ENCODE measurements at regions not wholly inside any gene's neighbourhood (a gene's known extent, or its start where the extent isn't known, plus 50 kb on each side); places are given as distances from the start of the nearest gene placed in this dataset.

GRCh38 chr14:63134801-63135200 lies 69.4 kb upstream of the RHOJ start:
- under 1% methylated on average over 2 of the region's 2 CpGs for WGBS (ENCODE audit: low lambda C conversion rate)
- Histone ChIP-seq H3K27ac (ENCODE audit: extremely low read length, insufficient read depth, low read length) (no peak overlapping the region), H3K9me3 (ENCODE audit: low read length) (no peaks in the 10 kb centered on the region), H3K36me3 (replicated peaks in 1 of 2; ENCODE audit: control insufficient read depth in 1 of 2, insufficient read depth in 2 of 2, low read length in 2 of 2) (no peaks in the 10 kb centered on the region), H3K27me3 (ENCODE audit: control insufficient read depth in 1 of 2, insufficient read depth in 2 of 2, low read length in 2 of 2) (no peaks in the 10 kb centered on the region), H3K4me1 (ENCODE audit: insufficient read depth, low read length) (no peaks in the 10 kb centered on the region), H3K4me3 (replicated peaks in 1 of 3; ENCODE audit: insufficient read depth in 1 of 3, low read depth in 2 of 3, low read length in 3 of 3) (no peak overlapping the region), H3K79me2 (ENCODE audit: insufficient read depth, low read length) (no peaks in the 10 kb centered on the region), H3K4me2 (ENCODE audit: low read depth, low read length) (no peak overlapping the region), H3K9ac (ENCODE audit: insufficient read depth, low read depth, low read length) (no peak overlapping the region), H4K20me1 (ENCODE audit: insufficient read depth, low read length) (no peaks in the 10 kb centered on the region), H2AFZ (ENCODE audit: low read length) (no peak overlapping the region)
- ATAC-seq: peak; percentile 44; the same call in 2 of the 3 replicates
- DNase-seq (ENCODE audit: low spot score): no peak
- ChIA-PET CTCF (ENCODE audit: low intra/inter-chr PET ratio, low total read pairs) (no interaction called here), POLR2A (no interaction called here)
- peak; percentile 37; the same call in 1 of the 2 replicates for TF ChIP-seq STAG1 (CRISPR knock-in tag; IDR thresholded peaks at IDR 0.05)
- no peak for TF ChIP-seq ETV6 (CRISPR knock-in tag; conservative IDR thresholded peaks at IDR 0.05)
- no peak for TF ChIP-seq GABPB1 (CRISPR knock-in tag; IDR thresholded peaks at IDR 0.05)
- 0 out of 2 replicates have a peak, but pooled peaks have one; percentile 20 for TF ChIP-seq CTCF (CRISPR knock-in tag; IDR thresholded peaks at IDR 0.05)
- 0 out of 2 replicates have a peak, but pooled peaks have one; percentile 7 for TF ChIP-seq SMC3 (IDR thresholded peaks at IDR 0.05; ENCODE audit: low read length)
- TF ChIP-seq ZNF44 (CRISPR knock-in tag; IDR thresholded peaks at IDR 0.05): no peak
- no peak for TF ChIP-seq PHF5A (CRISPR knock-in tag; IDR thresholded peaks at IDR 0.05; ENCODE audit: low read depth, unreplicated experiment)
- in situ Hi-C loops (cut with HindIII; ENCODE audit: extremely low pct_ligation_motif_present, low pct_unique_long_range_greater_than_20kb): no loop called here
- intact Hi-C loops (cut with micrococcal nuclease; ENCODE audit: unreplicated experiment): loop anchor here (5.0 kb wide), 1 partner anchor 958 kb away; no protein-coding TSS in a partner anchor
- BruUV-seq (replicated peaks): no TSS peak
- FAIRE-seq: no peak

GRCh38 chr14:63130531-63130930 lies 73.7 kb upstream of the RHOJ start:
- H3K27ac ChIP-seq (ENCODE audit: extremely low read length, insufficient read depth, low read length): no peak overlapping the region
- no peaks in the 10 kb centered on the region for H3K36me3 ChIP-seq (replicated peaks in 1 of 2; ENCODE audit: control insufficient read depth in 1 of 2, insufficient read depth in 2 of 2, low read length in 2 of 2)
- H3K4me1 ChIP-seq (ENCODE audit: insufficient read depth, low read length): no peaks in the 10 kb centered on the region
- H2AFZ ChIP-seq (ENCODE audit: low read length): no peak overlapping the region
- CTCF ChIA-PET (ENCODE audit: low intra/inter-chr PET ratio, low total read pairs): no interaction called here
- no peaks in the 10 kb centered on the region for H3K79me2 ChIP-seq (ENCODE audit: insufficient read depth, low read length)
- no peaks in the 10 kb centered on the region for H3K9me3 ChIP-seq (ENCODE audit: low read length)
- H4K20me1 ChIP-seq (ENCODE audit: insufficient read depth, low read length): no peaks in the 10 kb centered on the region
- POLR2A ChIA-PET: no interaction called here
- BruUV-seq (replicated peaks): no TSS peak
- in situ Hi-C loops (cut with HindIII; ENCODE audit: extremely low pct_ligation_motif_present, low pct_unique_long_range_greater_than_20kb) (no loop called here), intact Hi-C loops (cut with micrococcal nuclease; ENCODE audit: unreplicated experiment) (no loop called here)
- ATAC-seq (no peak), DNase-seq (ENCODE audit: low spot score) (no peak), FAIRE-seq (no peak)
- no peaks in the 10 kb centered on the region for H3K27me3 ChIP-seq (ENCODE audit: control insufficient read depth in 1 of 2, insufficient read depth in 2 of 2, low read length in 2 of 2)
- 8% methylated on average over 4 of the region's 4 CpGs for WGBS (ENCODE audit: low lambda C conversion rate)
- H3K4me3 ChIP-seq (replicated peaks in 1 of 3; ENCODE audit: insufficient read depth in 1 of 3, low read depth in 2 of 3, low read length in 3 of 3): no peak overlapping the region
- no peak overlapping the region for H3K4me2 ChIP-seq (ENCODE audit: low read depth, low read length)
- no peak overlapping the region for H3K9ac ChIP-seq (ENCODE audit: insufficient read depth, low read depth, low read length)
- TF ChIP-seq ZNF777 (CRISPR knock-in tag; IDR thresholded peaks at IDR 0.05): no peak
- no peak for TF ChIP-seq YEATS4 (CRISPR knock-in tag; IDR thresholded peaks at IDR 0.05; ENCODE audit: borderline replicate concordance)
- no peak for TF ChIP-seq RERE (CRISPR knock-in tag; IDR thresholded peaks at IDR 0.05; ENCODE audit: low read depth)
- no peak for TF ChIP-seq NCOA2 (CRISPR knock-in tag; IDR thresholded peaks at IDR 0.05)
- TF ChIP-seq FOXK1 (CRISPR knock-in tag; IDR thresholded peaks at IDR 0.05; ENCODE audit: borderline replicate concordance, low read depth): no peak

All from HepG2 (cell line).